SU-DHL-6 (cell line): ENCODE measurements at regions not wholly inside any gene's neighbourhood (a gene's known extent, or its start where the extent isn't known, plus 50 kb on each side); places are given as distances from the start of the nearest gene placed in this dataset.

Experiments used
- H2AFZ ChIP-seq: fragments of 200-600 bp; sonication (generic); 2 replicates; pipeline ENCODE4 v1.6.1; 2014; ENCODE audit warnings: low read depth, mild to moderate bottlenecking, moderate library complexity, mixed read lengths, antibody characterized with exemption, low read length; ENCODE audit not compliant: severe bottlenecking
- H3F3A ChIP-seq: fragments of 200-600 bp; shearing (Covaris generic); 2 replicates; pipeline ENCODE4 v1.6.0; 2016; ENCODE audit warnings: antibody characterized with exemption, mild to moderate bottlenecking; ENCODE audit not compliant: insufficient read depth
- H3K27ac ChIP-seq: fragments of 200-600 bp; sonication (generic); 2 replicates; pipeline ENCODE4 v1.5.1; 2016; ENCODE audit warnings: low read depth, mild to moderate bottlenecking, low read length, moderate library complexity, mixed read lengths
- H3K27me3 ChIP-seq: fragments of 200-600 bp; sonication (generic), shearing (Covaris generic); 2 replicates; pipeline ENCODE4 v1.6.0; 2014; ENCODE audit warnings: mild to moderate bottlenecking, low read length
- H3K36me3 ChIP-seq: fragments of 200-600 bp; sonication (generic); 2 replicates; pipeline ENCODE4 v1.6.1; 2014; ENCODE audit warnings: mild to moderate bottlenecking, low read length, mixed read lengths
- H3K4me2 ChIP-seq: fragments of 300-600, 200-600 bp; shearing (Covaris generic), sonication (generic); 2 replicates; pipeline ENCODE4 v1.6.0; 2014; ENCODE audit warnings: low read length, low read depth, mild to moderate bottlenecking; ENCODE audit not compliant: poor library complexity, severe bottlenecking
- H3K4me3 ChIP-seq: fragments of 200-600 bp; sonication (generic); 2 replicates; pipeline ENCODE4 v1.5.1; 2014; ENCODE audit warnings: antibody characterized with exemption, low read length, mild to moderate bottlenecking, mixed read lengths; ENCODE audit not compliant: insufficient read depth, poor library complexity, severe bottlenecking
- H3K79me2 ChIP-seq: fragments of 200-600 bp; sonication (generic); 2 replicates; pipeline ENCODE4 v1.6.1; 2014; ENCODE audit warnings: mild to moderate bottlenecking, low read length, moderate library complexity; ENCODE audit not compliant: insufficient read depth
- H3K9ac ChIP-seq: fragments of 200-600 bp; sonication (generic); 2 replicates; pipeline ENCODE4 v1.7.0; 2014; ENCODE audit warnings: mild to moderate bottlenecking, low read length
- H3K9me2 ChIP-seq: fragments of 200-600 bp; sonication (generic); replicated peaks from 2 replicates; pipeline ENCODE4 v1.6.1; 2014; ENCODE audit warnings: low read length; ENCODE audit not compliant: insufficient read depth
- H3K9me3 ChIP-seq: fragments of 200-600 bp; sonication (generic); 2 replicates; pipeline ENCODE4 v1.6.1; 2014; ENCODE audit warnings: low read length, mixed read lengths; ENCODE audit not compliant: insufficient read depth
- H4K20me1 ChIP-seq: fragments of 200-600 bp; sonication (generic); 2 replicates; pipeline ENCODE4 v1.6.1; 2014; ENCODE audit warnings: low read depth, mild to moderate bottlenecking, antibody characterized with exemption, low read length, moderate library complexity, mixed read lengths
- EZH2phosphoT487 ChIP-seq: fragments of 200-600 bp; sonication (generic), shearing (Covaris generic); conservative IDR thresholded peaks from 2 replicates; pipeline ENCODE4 v1.6.1; 2018; ENCODE audit warnings: mild to moderate bottlenecking, antibody characterized with exemption, low read length, moderate library complexity, mixed read lengths
- TF ChIP-seq, protein P1 (sequence below): fragments of 200-600 bp; sonication (generic); IDR thresholded peaks from one replicate; pipeline ENCODE4 v1.5.1; 2017; ENCODE audit warnings: antibody characterized with exemption, mild to moderate bottlenecking, low read length, moderate library complexity; ENCODE audit not compliant: insufficient read depth, poor library complexity, severe bottlenecking

- H2AFZ ChIP-seq, result no peak overlapping the region
- no peaks in the 10 kb centered on the region for H4K20me1 ChIP-seq
- no peaks in the 10 kb centered on the region for H3K79me2 ChIP-seq
- no peak overlapping the region for H3K4me2 ChIP-seq
- H3F3A ChIP-seq, result no peaks in the 10 kb centered on the region
- H3K27me3 ChIP-seq, result no peaks in the 10 kb centered on the region
- TF ChIP-seq EZH2phosphoT487, result no peak
- TF ChIP-seq, protein P1, sequence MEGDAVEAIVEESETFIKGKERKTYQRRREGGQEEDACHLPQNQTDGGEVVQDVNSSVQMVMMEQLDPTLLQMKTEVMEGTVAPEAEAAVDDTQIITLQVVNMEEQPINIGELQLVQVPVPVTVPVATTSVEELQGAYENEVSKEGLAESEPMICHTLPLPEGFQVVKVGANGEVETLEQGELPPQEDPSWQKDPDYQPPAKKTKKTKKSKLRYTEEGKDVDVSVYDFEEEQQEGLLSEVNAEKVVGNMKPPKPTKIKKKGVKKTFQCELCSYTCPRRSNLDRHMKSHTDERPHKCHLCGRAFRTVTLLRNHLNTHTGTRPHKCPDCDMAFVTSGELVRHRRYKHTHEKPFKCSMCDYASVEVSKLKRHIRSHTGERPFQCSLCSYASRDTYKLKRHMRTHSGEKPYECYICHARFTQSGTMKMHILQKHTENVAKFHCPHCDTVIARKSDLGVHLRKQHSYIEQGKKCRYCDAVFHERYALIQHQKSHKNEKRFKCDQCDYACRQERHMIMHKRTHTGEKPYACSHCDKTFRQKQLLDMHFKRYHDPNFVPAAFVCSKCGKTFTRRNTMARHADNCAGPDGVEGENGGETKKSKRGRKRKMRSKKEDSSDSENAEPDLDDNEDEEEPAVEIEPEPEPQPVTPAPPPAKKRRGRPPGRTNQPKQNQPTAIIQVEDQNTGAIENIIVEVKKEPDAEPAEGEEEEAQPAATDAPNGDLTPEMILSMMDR, result peak; percentile 36
- H3K27ac ChIP-seq, result no peak overlapping the region
- no peaks in the 10 kb centered on the region for H3K36me3 ChIP-seq
- no peaks in the 10 kb centered on the region for H3K9me2 ChIP-seq
- no peaks in the 10 kb centered on the region for H3K9me3 ChIP-seq
- H3K9ac ChIP-seq, result no peak overlapping the region
- H3K4me3 ChIP-seq, result no peak overlapping the region
Observed at GRCh38 chr14:21933681-21934080, 260.1 kb upstream of the OR4E1 start.

GRCh38 chr14:21924479-21924878, 250.9 kb upstream of the OR4E1 start:
- Histone ChIP-seq H3K4me2 (peak overlapping the region; percentile 63), H3K9me2 (no peaks in the 10 kb centered on the region), H3K4me3 (no peak overlapping the region), H3K27ac (peak overlapping the region; percentile 86), H4K20me1 (no peaks in the 10 kb centered on the region), H3F3A (0 out of 2 replicates have a peak, but pooled peaks cover 12% of the 10 kb centered on the region), H3K36me3 (no peaks in the 10 kb centered on the region), H3K27me3 (no peaks in the 10 kb centered on the region), H3K9me3 (no peaks in the 10 kb centered on the region), H3K9ac (peak overlapping the region; percentile 45), H2AFZ (peak overlapping the region; percentile 85), H3K79me2 (no peaks in the 10 kb centered on the region)
- TF ChIP-seq EZH2phosphoT487, result no peak
- TF ChIP-seq, protein P1, result peak; percentile 33

GRCh38 chr14:21923820-21924219, 250.2 kb upstream of the OR4E1 start:
- Histone ChIP-seq H3K27ac (peak overlapping the region; percentile 86), H3K79me2 (no peaks in the 10 kb centered on the region), H3K9ac (peak overlapping the region; percentile 45), H3K4me2 (peak overlapping the region; percentile 63), H3K9me3 (no peaks in the 10 kb centered on the region), H3K27me3 (no peaks in the 10 kb centered on the region), H3K36me3 (no peaks in the 10 kb centered on the region), H2AFZ (peak overlapping the region; percentile 85), H3F3A (0 out of 2 replicates have a peak, but pooled peaks cover 12% of the 10 kb centered on the region), H3K9me2 (no peaks in the 10 kb centered on the region), H3K4me3 (no peak overlapping the region), H4K20me1 (no peaks in the 10 kb centered on the region)
- TF ChIP-seq, protein P1, result no peak
- TF ChIP-seq EZH2phosphoT487, result no peak
